ENCODE measurements at regions not wholly inside any gene's neighbourhood (a gene's known extent, or its start where the extent isn't known, plus 50 kb on each side); places are given as distances from the start of the nearest gene placed in this dataset.

DNA sequence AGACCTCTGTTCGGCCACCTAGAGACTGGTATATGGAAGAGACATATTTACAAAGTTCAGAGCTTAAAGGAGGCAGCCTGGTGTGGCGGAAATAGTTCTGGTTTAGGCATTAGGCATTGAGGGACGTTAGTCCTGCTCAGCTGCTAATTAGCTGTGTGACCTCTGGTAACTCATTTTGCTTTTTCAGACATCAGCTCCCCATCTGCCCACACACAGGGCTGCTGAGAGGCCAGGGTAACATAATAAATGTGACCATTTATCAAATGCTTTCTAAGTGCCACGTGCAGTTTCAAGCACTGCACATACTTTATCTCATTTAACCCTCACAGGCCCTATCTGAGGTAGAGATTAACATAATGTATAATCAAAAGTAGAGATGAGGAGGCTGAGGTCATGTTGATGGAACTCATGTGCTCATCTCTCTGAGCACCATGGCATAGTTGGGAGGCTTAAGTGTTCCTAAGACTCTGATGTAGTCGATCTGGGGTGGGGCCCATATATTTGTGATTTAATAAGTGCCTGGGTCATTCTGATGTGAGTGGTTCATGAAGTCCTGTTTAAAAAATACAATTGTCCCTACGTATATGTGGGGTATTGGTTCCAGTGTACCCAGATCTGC lies 267.2 kb upstream of the PLXNA2 start:
- TF ChIP-seq POLR2AphosphoS5 (IDR thresholded peaks at IDR 0.05; ENCODE audit: low read depth, low read length), result no peak
- no peak for TF ChIP-seq POLR2A (IDR thresholded peaks at IDR 0.05; ENCODE audit: low read depth, low read length)

Data from GM12892 (cell line).